Fibroblast of skin of left quadriceps (primary cell): ENCODE measurements at regions not wholly inside any gene's neighbourhood (a gene's known extent, or its start where the extent isn't known, plus 50 kb on each side); places are given as distances from the start of the nearest gene placed in this dataset.

Experiments used
- DNase-seq, 2 experiments: peaks; one replicate each; pipeline ENCODE4 v3.0.0-alpha.2; 2013; ENCODE audit warnings: low read depth in 2 of 2

GRCh38 chr1:222911866-222912265 is 97.0 kb downstream of the DISP1 start:
- DNase-seq, result no peak

- no peak for DNase-seq
These were observed 97.9 kb downstream of the DISP1 start for GRCh38 chr1:222912730-222913129.

- DNase-seq, result peak; percentile 65 to 66
These were observed 100.2 kb downstream of the DISP1 start for GRCh38 chr1:222914861-222915632.

- DNase-seq, result no peak
These were observed 101.3 kb downstream of the DISP1 start for GRCh38 chr1:222916100-222916499.

- DNase-seq, result no peak
These were observed 104.1 kb downstream of the DISP1 start for GRCh38 chr1:222918801-222919477.

- no peak for DNase-seq
These were observed 104.6 kb downstream of the DISP1 start for GRCh38 chr1:222919478-222919865.

GRCh38 chr1:222920169-222920568 is 105.3 kb downstream of the DISP1 start:
- DNase-seq, result peak; percentile 64 to 65

GRCh38 chr1:222921945-222922344 is 107.1 kb downstream of the DISP1 start:
- DNase-seq, result no peak

- no peak for DNase-seq
These were observed 108.7 kb downstream of the DISP1 start for GRCh38 chr1:222923506-222923905.

- DNase-seq, result no peak
These were observed 109.4 kb downstream of the DISP1 start for GRCh38 chr1:222924136-222924706.

GRCh38 chr1:222926566-222926965 is 111.7 kb downstream of the DISP1 start:
- no peak for DNase-seq

- no peak for DNase-seq
These were observed 112.2 kb downstream of the DISP1 start for GRCh38 chr1:222927031-222927430.

GRCh38 chr1:222928212-222928611 is 113.4 kb downstream of the DISP1 start:
- no peak for DNase-seq

GRCh38 chr1:222930070-222930469 is 115.2 kb downstream of the DISP1 start:
- no peak for DNase-seq

- DNase-seq, result peak; percentile 48 to 65
These were observed 116.2 kb downstream of the DISP1 start for GRCh38 chr1:222931023-222931422.

- no peak for DNase-seq
These were observed 118.4 kb downstream of the DISP1 start for GRCh38 chr1:222933273-222933672.

GRCh38 chr1:222935239-222935900 is 120.5 kb downstream of the DISP1 start:
- no peak for DNase-seq

GRCh38 chr1:222936042-222936441 is 121.2 kb downstream of the DISP1 start:
- DNase-seq, result no peak

GRCh38 chr1:222938986-222939385 is 124.1 kb downstream of the DISP1 start:
- DNase-seq, result no peak

- DNase-seq, result no peak
These were observed 125.3 kb downstream of the DISP1 start for GRCh38 chr1:222940095-222940494.

- DNase-seq, result no peak
These were observed 126.1 kb downstream of the DISP1 start for GRCh38 chr1:222940906-222941305.

GRCh38 chr1:222941425-222941824 is 126.6 kb downstream of the DISP1 start:
- no peak for DNase-seq
